ENCODE measurements at regions not wholly inside any gene's neighbourhood (a gene's known extent, or its start where the extent isn't known, plus 50 kb on each side); places are given as distances from the start of the nearest gene placed in this dataset.
"Not testable (repeated sequence)": the region's sequence is repeated elsewhere in the genome, so short reads cannot be mapped to it uniquely, and the experiment has no call there.

DNA sequence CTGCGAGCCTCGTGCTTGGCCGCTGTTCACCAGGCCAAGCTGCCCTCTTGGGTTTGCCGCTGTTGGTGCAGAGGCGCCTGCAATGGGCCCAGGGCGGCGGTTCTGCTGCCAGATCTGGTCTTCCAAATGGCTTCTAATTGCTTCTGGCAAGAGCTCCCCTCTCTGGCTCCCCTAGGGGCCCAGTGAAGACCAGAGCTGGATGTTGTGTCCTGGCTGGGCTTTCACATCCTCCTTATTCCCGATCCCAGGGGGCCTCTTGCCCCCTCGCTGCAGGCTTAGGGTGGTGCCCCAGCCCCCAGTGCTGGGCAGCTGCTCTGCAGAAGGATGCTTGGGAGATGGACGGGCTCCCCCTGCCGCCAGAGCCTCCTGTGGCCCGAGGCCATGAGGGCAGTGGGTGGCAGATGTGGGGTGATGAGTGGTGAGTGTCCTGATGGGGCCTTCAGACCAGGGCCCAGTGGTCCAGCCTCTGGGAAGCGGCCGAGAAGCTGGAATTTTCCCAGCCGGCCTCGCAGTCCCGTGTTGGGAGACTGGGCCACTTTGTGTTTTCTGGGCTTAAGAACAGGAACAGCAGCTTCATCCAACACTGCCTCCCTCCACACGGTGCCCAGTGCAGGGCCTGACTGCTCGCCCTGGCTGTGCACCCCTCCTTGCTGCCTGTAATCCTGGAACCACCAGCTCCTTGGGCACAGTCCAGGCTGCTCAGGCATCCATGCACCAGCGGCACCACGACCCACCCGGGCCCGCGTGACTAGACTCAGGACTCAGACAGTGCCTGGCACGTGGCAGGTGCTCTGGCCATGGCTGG is 194.8 kb downstream of the LAT start:
- H3K4me1 ChIP-seq (ENCODE audit: control extremely low read depth in 1 of 4, control insufficient read depth in 4 of 4, insufficient read depth in 4 of 4, low read length in 3 of 4); H3K27me3 ChIP-seq (replicated peaks in 2 of 5; ENCODE audit: control insufficient read depth in 4 of 5, insufficient read depth in 5 of 5, low read length in 4 of 5); H3K27ac ChIP-seq (ENCODE audit: insufficient read depth in 1 of 2, low read depth in 1 of 2, low read length in 2 of 2, poor library complexity in 1 of 2, severe bottlenecking in 2 of 2); DNase-seq; H3K4me3 ChIP-seq (ENCODE audit: control insufficient read depth in 1 of 7, extremely low read depth in 1 of 7, insufficient read depth in 4 of 7, low read depth in 2 of 7, low read length in 6 of 7); H3K9me3 ChIP-seq (ENCODE audit: control extremely low read depth in 1 of 5, control insufficient read depth in 4 of 5, insufficient read depth in 2 of 5, low read depth in 1 of 5, low read length in 4 of 5): not testable (repeated sequence)
- 96% methylated on average over 16 of the region's 25 CpGs for WGBS (ENCODE audit: insufficient coverage)
- CTCF ChIA-PET = interaction anchor here (0.8 kb wide), 1 partner anchor 65 kb away, joined by 4 read pairs; no protein-coding TSS in a partner anchor
- POLR2A ChIA-PET = interaction anchor here (1.1 kb wide), 1 partner anchor 35 kb away, joined by 3 read pairs; no protein-coding TSS in a partner anchor
- peaks cover 0 to 13% (median 2%) of the 10 kb centered on the region in 4 experiments for H3K36me3 ChIP-seq (ENCODE audit: control insufficient read depth in 4 of 4, insufficient read depth in 4 of 4, low read length in 3 of 4)

DNA sequence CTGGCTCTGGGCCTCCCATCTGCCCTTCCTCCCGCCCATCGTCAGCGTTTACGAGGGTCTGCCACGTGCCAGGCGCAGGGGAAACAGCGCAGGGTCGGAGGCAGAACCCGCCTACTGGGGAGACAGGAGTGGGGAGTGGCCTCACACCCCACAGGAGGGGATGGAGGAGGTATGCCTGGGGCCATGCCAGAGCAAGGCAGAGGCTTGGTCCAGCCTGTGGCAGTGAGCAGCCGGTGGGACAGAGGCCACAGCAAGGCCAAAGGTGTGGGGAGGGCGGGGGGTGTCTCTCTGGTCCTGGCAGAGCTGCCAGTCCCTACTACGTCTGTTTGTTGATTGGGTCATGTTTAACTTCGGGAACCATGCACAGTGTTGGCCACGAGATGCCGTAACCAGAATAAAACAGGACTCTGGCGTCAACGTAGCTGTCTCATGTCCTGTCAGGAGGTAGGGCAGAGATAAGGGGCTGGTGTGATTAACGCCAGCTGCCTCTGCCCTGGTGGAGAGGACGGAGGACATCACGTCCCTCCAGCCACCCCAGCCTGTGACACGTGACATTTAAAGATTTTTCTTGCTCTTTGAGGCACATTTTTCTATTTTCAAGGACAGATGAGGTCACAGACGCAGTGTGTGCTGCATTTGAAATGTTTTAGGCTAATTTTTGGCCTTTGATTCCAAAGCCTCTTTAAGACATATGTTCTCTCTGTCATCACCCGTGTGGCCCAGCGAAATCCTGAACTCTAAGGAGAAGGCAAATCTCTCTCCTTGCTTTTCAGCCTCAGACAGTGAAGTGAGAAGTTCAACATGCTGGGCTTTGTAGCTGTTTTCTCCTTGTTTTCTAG is 193.3 kb downstream of the LAT start:
- 88% methylated on average over 6 of the region's 24 CpGs for WGBS (ENCODE audit: insufficient coverage)
- peak; percentile 23 to 43 (median 29) for DNase-seq
- H3K36me3 ChIP-seq (ENCODE audit: control insufficient read depth in 4 of 4, insufficient read depth in 4 of 4, low read length in 3 of 4) = peaks cover 0 to 12% (median 3%) of the 10 kb centered on the region in 4 experiments
- POLR2A ChIA-PET = interaction anchor here (0.6 kb wide), 1 partner anchor 665 kb away, joined by 3 read pairs; no protein-coding TSS in a partner anchor
- H3K27ac ChIP-seq (ENCODE audit: insufficient read depth in 1 of 2, low read depth in 1 of 2, low read length in 2 of 2, poor library complexity in 1 of 2, severe bottlenecking in 2 of 2); CTCF ChIA-PET; H3K4me1 ChIP-seq (ENCODE audit: control extremely low read depth in 1 of 4, control insufficient read depth in 4 of 4, insufficient read depth in 4 of 4, low read length in 3 of 4); H3K4me3 ChIP-seq (ENCODE audit: control insufficient read depth in 1 of 7, extremely low read depth in 1 of 7, insufficient read depth in 4 of 7, low read depth in 2 of 7, low read length in 6 of 7); H3K9me3 ChIP-seq (ENCODE audit: control extremely low read depth in 1 of 5, control insufficient read depth in 4 of 5, insufficient read depth in 2 of 5, low read depth in 1 of 5, low read length in 4 of 5); H3K27me3 ChIP-seq (replicated peaks in 2 of 5; ENCODE audit: control insufficient read depth in 4 of 5, insufficient read depth in 5 of 5, low read length in 4 of 5): not testable (repeated sequence)

DNA sequence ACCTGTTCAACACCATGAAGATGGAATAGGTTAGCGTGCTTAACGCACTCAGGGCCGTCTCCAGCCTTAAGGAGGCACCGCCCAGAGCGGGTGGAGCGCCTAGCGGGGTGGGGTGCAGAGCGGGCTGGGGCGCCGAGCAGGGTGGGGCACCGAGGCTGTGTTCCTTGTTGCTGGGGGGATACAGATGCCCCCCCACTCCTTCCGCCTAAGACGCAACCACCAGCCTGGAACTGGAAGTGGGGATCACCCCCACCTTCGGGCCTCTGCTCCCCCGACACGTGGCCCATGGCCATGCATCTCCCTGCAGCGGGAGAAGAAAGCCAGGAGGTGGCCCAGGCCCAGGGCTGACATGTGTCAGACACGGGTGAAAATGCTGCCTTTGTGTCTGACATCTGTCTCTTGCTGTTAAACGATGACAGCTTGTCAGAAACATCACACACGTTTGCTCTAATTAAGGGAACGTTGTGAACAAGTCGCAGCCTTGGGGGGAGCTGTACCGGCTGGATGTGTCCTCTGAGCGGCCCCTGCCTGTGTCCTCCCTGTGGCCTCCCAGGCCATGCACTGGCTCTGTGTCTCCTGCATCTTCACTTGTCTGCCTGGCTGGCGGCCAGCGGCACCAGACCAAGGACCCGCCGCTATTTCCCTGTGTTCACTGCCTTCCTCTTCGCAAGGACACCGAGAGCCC is 192.5 kb downstream of the LAT start:
- H3K36me3 ChIP-seq (ENCODE audit: control insufficient read depth in 4 of 4, insufficient read depth in 4 of 4, low read length in 3 of 4) = peaks cover 0 to 17% (median 6%) of the 10 kb centered on the region in 4 experiments
- H3K4me3 ChIP-seq (ENCODE audit: control insufficient read depth in 1 of 7, extremely low read depth in 1 of 7, insufficient read depth in 4 of 7, low read depth in 2 of 7, low read length in 6 of 7); POLR2A ChIA-PET; H3K9me3 ChIP-seq (ENCODE audit: control extremely low read depth in 1 of 5, control insufficient read depth in 4 of 5, insufficient read depth in 2 of 5, low read depth in 1 of 5, low read length in 4 of 5); H3K27me3 ChIP-seq (replicated peaks in 2 of 5; ENCODE audit: control insufficient read depth in 4 of 5, insufficient read depth in 5 of 5, low read length in 4 of 5); CTCF ChIA-PET; H3K27ac ChIP-seq (ENCODE audit: insufficient read depth in 1 of 2, low read depth in 1 of 2, low read length in 2 of 2, poor library complexity in 1 of 2, severe bottlenecking in 2 of 2); H3K4me1 ChIP-seq (ENCODE audit: control extremely low read depth in 1 of 4, control insufficient read depth in 4 of 4, insufficient read depth in 4 of 4, low read length in 3 of 4): not testable (repeated sequence)
- WGBS (ENCODE audit: insufficient coverage) = 96% methylated on average over 24 of the region's 30 CpGs
- peak in 2 of 3 donors; percentile 10 to 15 for DNase-seq

DNA sequence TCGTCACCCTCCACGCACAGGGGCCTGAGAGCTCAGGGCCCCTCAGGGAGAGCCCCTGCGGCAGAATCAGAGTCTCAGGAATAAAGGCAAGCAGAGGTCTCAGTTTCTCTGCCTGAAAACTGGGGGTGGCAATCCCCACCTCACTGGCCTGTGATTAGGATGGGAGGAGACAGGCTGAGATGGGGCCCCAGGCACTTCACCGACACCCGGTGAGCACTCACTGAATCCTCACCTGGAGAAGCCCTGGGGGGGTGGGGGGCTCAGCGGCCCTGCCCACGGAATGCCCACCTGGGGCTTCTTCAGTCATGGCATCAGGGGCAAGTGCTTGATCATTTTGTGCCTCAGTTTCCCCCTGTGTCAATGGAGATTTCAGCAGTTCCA is 192.0 kb downstream of the LAT start:
- peaks cover 0 to 22% (median 6%) of the 10 kb centered on the region in 4 experiments for H3K36me3 ChIP-seq (ENCODE audit: control insufficient read depth in 4 of 4, insufficient read depth in 4 of 4, low read length in 3 of 4)
- H3K4me1 ChIP-seq (ENCODE audit: control extremely low read depth in 1 of 4, control insufficient read depth in 4 of 4, insufficient read depth in 4 of 4, low read length in 3 of 4); H3K27me3 ChIP-seq (replicated peaks in 2 of 5; ENCODE audit: control insufficient read depth in 4 of 5, insufficient read depth in 5 of 5, low read length in 4 of 5); POLR2A ChIA-PET; DNase-seq; H3K4me3 ChIP-seq (ENCODE audit: control insufficient read depth in 1 of 7, extremely low read depth in 1 of 7, insufficient read depth in 4 of 7, low read depth in 2 of 7, low read length in 6 of 7); CTCF ChIA-PET; H3K9me3 ChIP-seq (ENCODE audit: control extremely low read depth in 1 of 5, control insufficient read depth in 4 of 5, insufficient read depth in 2 of 5, low read depth in 1 of 5, low read length in 4 of 5); H3K27ac ChIP-seq (ENCODE audit: insufficient read depth in 1 of 2, low read depth in 1 of 2, low read length in 2 of 2, poor library complexity in 1 of 2, severe bottlenecking in 2 of 2): not testable (repeated sequence)
- WGBS (ENCODE audit: insufficient coverage) = no CpG with 5 or more reads among the region's 7 CpGs

- CTCF ChIA-PET; H3K9me3 ChIP-seq (ENCODE audit: control extremely low read depth in 1 of 5, control insufficient read depth in 4 of 5, insufficient read depth in 2 of 5, low read depth in 1 of 5, low read length in 4 of 5); H3K4me3 ChIP-seq (ENCODE audit: control insufficient read depth in 1 of 7, extremely low read depth in 1 of 7, insufficient read depth in 4 of 7, low read depth in 2 of 7, low read length in 6 of 7); H3K27me3 ChIP-seq (replicated peaks in 2 of 5; ENCODE audit: control insufficient read depth in 4 of 5, insufficient read depth in 5 of 5, low read length in 4 of 5); POLR2A ChIA-PET; H3K4me1 ChIP-seq (ENCODE audit: control extremely low read depth in 1 of 4, control insufficient read depth in 4 of 4, insufficient read depth in 4 of 4, low read length in 3 of 4); DNase-seq; H3K27ac ChIP-seq (ENCODE audit: insufficient read depth in 1 of 2, low read depth in 1 of 2, low read length in 2 of 2, poor library complexity in 1 of 2, severe bottlenecking in 2 of 2): not testable (repeated sequence)
- H3K36me3 ChIP-seq (ENCODE audit: control insufficient read depth in 4 of 4, insufficient read depth in 4 of 4, low read length in 3 of 4) = peaks cover 2 to 28% (median 3%) of the 10 kb centered on the region in 4 experiments
- WGBS (ENCODE audit: insufficient coverage) = 88% methylated on average over 7 of the region's 7 CpGs
Observed at GRCh38 chr16:29176154-29176470, 191.3 kb downstream of the LAT start.

GRCh38 chr16:29175411-29176153 is 190.7 kb downstream of the LAT start:
- H3K36me3 ChIP-seq (ENCODE audit: control insufficient read depth in 4 of 4, insufficient read depth in 4 of 4, low read length in 3 of 4) = peaks cover 2 to 29% (median 5%) of the 10 kb centered on the region in 4 experiments
- CTCF ChIA-PET; H3K27ac ChIP-seq (ENCODE audit: insufficient read depth in 1 of 2, low read depth in 1 of 2, low read length in 2 of 2, poor library complexity in 1 of 2, severe bottlenecking in 2 of 2); H3K4me3 ChIP-seq (ENCODE audit: control insufficient read depth in 1 of 7, extremely low read depth in 1 of 7, insufficient read depth in 4 of 7, low read depth in 2 of 7, low read length in 6 of 7); H3K27me3 ChIP-seq (replicated peaks in 2 of 5; ENCODE audit: control insufficient read depth in 4 of 5, insufficient read depth in 5 of 5, low read length in 4 of 5); H3K9me3 ChIP-seq (ENCODE audit: control extremely low read depth in 1 of 5, control insufficient read depth in 4 of 5, insufficient read depth in 2 of 5, low read depth in 1 of 5, low read length in 4 of 5); H3K4me1 ChIP-seq (ENCODE audit: control extremely low read depth in 1 of 4, control insufficient read depth in 4 of 4, insufficient read depth in 4 of 4, low read length in 3 of 4); POLR2A ChIA-PET; DNase-seq: not testable (repeated sequence)
- WGBS (ENCODE audit: insufficient coverage) = 97% methylated on average over 6 of the region's 19 CpGs

Measured in common myeloid progenitor, CD34-positive (primary cell).